Gastrocnemius medialis (tissue), 4 donors: ENCODE measurements at regions not wholly inside any gene's neighbourhood (a gene's known extent, or its start where the extent isn't known, plus 50 kb on each side); places are given as distances from the start of the nearest gene placed in this dataset.

Source experiments
- CTCF ChIP-seq, 5 experiments: fragments of 450-650 bp in 3 of 5; fragments of 200-600 bp in 2 of 5; sonication (generic) in 2 of 5; IDR thresholded peaks in 4 of 5; conservative IDR thresholded peaks in 1 of 5; 1 replicate in 4 of 5; 2 replicates in 1 of 5; pipeline ENCODE4 v1.5.1; 2016 to 2019; ENCODE audit warnings: antibody characterized with exemption in 5 of 5, mild to moderate bottlenecking in 3 of 5, moderate library complexity in 3 of 5
- POLR2A ChIP-seq, 2 donors: fragments of 450-650 bp; IDR thresholded peaks; one replicate each; pipeline ENCODE4 v1.6.1; 2017; ENCODE audit warnings: antibody characterized with exemption in 2 of 2, mild to moderate bottlenecking in 2 of 2, moderate library complexity in 2 of 2

DNA sequence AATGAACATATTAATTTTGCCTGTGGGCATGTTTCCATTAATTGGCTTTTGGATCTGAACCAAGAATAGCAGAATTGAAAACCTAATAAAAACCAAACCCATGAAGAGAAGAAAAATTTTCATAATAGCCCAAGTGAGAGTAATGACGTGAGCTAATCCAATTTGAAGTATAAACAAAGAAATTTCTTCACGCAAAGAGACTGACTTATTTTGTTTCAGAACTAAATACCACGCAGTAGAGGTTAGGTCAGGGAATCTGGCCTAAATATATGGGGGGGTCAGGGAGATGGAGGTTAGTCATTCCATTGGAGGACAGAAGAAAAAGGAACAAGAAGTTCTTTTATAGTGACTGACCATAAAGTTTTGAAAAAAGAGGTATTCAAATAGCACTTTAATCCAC, 94.1 kb upstream of the CYP1B1 start:
- TF ChIP-seq CTCF (IDR thresholded peaks at IDR 0.05 in 4 of 5, conservative IDR thresholded peaks at IDR 0.05 in 1 of 5) (no peak), POLR2A (IDR thresholded peaks at IDR 0.05) (no peak)
